Fibroblast of skin of scalp (primary cell): ENCODE measurements at regions not wholly inside any gene's neighbourhood (a gene's known extent, or its start where the extent isn't known, plus 50 kb on each side); places are given as distances from the start of the nearest gene placed in this dataset.

Experiments used
- DNase-seq: peaks from one replicate; pipeline ENCODE4 v3.0.0-alpha.2; 2013

DNA sequence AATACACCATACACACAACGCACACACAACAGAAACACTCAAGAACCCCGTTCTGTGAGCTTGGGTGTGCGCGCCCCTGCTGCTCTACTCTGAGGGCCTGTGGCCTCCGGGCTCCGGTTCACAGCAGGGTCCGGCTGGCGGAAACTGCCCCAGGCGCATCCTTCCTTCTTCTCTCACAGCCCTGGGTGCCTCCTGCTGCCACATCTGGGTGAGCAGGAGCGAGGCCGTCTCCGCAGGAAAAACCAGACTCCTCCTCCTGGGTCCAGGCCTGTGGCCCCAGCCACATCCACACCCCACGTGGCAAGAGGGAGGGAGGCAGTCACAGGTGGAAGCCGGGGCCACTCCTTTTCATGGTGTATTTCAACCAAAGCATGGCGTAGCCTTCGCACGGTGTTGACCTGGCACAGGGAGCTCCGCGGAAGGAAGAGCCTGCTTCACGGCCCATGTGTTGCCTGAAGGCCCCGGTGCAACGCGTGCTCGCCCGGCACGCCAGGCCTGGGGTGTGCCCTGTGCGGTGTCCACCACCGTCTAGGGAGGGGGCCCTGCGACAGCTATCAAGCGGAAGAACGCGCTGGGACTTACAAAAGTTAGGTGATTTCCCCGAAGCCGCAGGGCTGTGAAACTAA lies 1502.7 kb downstream of the TBC1D22A start:
- DNase-seq, result no peak

DNA sequence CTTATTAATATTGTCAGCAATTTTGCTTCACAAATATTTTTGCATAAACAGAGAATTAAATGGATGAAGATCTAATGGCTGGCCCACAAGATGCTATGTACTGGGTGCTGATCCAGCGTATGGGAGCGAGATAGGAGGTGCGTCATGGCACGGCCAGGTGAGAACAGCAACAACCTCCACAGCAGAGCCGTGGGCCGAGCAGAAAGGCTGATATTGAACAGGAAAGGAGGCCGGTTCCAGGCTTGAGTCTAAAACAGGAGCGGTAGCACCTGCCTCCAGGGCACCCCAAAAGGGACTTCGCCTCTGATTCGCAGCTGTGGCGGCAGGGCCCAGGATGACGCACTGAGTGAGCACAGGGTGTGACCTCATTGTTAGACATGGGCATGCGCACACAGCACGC lies 1502.1 kb downstream of the TBC1D22A start:
- DNase-seq, result no peak

DNA sequence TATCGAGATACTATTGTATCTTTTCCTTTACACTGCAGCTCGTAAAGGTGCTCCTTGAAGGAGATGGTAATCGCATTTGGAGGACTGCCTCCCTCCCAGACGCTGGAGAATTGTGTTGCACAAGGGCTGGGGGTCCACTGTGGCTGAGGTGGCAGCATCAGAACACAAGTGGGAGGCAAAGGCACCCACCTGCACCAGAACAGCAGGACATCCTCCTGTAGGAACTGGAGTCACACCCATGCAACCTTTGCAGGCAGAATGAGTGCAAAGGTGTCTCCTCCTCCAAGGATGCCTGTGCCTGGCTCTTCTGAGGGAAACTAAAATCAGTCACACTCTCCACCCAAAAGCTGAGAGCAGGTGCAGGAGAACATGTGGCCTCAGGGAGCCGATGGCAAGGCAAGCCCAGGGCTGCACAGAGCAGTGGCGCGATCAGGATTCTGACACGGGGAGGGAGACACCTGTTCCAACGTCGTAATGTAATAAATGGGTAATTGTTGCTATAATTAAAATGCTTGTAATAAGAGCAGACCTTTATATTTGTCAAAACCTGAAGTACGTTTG lies 1501.4 kb downstream of the TBC1D22A start:
- no peak for DNase-seq

DNA sequence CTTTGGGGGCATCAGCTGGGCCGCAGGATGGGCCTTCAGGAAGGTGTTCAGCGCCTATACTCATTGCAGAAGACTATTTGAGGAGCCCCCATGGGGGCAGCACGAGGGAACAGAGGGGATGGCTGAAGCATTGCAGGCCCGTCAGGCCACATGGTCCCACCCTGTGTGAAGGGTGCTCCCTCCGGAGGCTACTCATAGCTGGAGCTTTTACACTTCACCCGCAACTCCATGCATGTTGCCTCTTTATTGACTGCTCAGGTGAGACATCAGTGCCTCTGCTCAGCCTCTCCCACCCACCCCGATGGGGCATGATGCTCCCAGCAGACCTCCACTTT lies 1500.9 kb downstream of the TBC1D22A start:
- no peak for DNase-seq

DNA sequence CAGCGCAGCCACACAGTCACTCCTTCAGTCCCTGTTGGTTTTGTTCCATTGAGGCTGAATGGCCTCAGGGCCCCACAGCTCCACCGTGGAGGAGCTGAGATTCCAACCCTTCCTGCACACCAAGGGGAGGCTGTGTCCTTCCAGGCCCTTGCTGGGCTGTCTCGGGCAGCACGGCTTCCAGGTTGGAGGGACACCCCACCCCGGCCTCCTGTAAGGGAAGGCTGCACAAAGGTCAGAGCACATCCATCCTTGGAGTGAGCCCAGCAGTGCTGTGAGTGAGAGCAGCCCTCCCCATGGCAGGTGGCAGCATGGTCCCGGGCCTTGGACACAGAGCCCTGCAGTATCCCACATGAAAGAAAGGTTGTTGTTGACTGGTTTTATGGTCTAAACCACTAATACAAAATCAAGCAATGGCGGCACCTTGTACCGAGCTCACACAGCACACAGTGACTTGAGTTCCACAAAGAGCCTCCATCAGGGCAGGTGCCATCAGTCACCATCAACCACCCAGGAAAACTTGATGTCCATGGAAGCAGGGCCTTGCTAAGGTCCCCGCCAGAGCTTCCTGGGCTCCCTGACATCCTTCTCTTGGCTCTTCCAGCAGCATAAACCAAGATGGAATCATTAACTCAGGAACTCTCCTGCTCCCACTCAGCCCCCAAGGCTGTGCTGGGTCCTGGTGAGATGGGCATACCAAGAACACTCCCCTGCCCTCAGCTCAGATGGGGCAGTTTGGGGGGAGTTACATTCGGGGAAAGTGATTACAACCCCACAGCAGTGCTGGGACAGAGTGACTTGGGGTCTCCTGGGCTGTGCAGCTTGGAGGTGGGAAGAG lies 1500.4 kb downstream of the TBC1D22A start:
- DNase-seq, result no peak

DNA sequence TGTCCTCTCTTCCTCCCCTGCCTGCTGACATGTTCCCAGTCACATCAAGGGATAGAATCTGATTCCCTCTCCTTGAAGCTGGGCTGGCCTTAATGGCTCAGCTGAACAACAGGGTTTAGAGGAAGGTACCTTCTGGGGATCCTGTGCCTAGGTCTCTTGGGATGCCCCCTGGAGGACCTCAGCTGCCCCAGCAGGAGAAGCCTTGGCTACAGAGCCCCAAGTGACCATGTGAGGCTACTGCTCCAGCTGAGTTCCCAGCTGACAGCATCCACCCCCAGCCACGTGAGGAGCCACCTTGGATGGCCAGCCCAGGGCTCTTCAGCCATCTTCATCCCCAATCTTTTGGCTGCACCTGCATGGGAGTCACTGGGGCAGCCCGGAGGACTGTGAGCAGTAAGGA lies 1499.3 kb downstream of the TBC1D22A start:
- no peak for DNase-seq

DNA sequence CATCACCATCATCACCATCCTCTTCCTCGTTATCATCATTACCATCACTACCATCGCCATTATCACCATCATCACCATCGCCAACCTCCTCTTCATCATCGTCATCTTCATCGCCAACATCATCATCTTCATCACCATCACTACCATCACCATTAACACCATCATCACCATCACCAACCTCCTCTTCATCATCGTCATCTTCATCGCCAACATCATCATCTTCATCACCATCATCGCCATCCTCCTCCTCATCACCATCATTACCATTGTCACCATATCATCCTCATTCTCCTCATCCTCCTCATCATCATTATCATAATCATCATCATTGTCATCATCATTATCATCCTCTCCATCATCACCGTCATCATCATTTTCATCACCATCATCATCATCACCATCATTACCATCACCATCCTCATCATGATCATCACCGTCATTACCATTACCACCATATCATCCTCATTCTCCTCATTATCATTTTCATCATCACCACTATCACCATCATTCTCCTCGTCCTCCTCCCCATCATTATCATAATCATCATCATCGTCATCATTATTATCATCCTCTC lies 1498.7 kb downstream of the TBC1D22A start:
- no peak for DNase-seq

DNA sequence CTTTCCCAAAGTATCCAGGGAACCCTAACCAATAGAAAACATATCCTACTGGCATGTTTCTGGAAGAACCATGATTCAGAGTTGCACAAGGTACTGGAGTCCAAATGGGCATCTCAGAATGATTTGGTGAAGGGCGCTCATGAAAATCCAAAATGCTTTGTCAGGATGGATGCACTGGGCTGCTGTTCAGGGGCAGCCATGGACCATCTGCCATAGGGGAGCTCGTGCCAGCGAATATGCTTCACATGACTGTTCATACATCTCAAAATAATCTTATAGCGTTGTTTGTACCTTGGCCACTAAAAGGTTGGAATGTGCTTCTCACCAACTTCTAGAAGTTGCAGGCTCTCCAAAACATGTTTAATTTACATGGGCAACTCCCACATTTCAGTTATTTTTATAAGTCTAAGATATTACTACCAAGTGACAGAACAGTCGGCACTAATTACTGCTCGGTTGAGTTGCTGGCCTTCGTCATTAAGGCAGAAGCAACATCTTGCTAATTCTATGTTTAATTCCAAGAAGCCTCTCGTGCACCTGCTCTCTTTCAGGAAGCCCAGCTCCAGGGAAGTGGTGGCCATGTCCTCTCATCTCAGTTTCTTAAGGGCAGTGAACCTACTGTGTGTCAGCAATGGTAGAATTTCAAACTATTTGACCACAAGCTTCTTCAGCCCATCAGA lies 1497.7 kb downstream of the TBC1D22A start:
- no peak for DNase-seq

DNA sequence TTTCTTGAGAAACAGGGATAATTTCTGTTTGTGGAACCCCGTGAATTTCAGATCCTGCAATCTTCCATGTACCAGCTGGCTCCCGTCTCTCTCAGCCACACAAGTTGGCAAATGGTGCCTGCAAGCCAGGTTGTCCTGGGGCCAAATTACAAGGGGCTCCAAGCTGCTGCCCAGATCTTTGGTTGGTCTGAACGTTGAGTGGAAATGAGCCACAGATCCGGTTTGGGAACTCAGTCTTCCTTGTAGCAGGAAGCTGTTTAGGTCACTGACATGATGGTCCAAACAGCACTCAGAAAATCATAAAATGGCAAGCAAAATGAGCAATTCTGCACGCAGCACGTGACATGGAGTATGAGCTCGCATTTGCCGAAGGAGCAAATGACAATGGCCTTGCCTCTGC lies 1496.4 kb downstream of the TBC1D22A start:
- DNase-seq, result no peak

DNA sequence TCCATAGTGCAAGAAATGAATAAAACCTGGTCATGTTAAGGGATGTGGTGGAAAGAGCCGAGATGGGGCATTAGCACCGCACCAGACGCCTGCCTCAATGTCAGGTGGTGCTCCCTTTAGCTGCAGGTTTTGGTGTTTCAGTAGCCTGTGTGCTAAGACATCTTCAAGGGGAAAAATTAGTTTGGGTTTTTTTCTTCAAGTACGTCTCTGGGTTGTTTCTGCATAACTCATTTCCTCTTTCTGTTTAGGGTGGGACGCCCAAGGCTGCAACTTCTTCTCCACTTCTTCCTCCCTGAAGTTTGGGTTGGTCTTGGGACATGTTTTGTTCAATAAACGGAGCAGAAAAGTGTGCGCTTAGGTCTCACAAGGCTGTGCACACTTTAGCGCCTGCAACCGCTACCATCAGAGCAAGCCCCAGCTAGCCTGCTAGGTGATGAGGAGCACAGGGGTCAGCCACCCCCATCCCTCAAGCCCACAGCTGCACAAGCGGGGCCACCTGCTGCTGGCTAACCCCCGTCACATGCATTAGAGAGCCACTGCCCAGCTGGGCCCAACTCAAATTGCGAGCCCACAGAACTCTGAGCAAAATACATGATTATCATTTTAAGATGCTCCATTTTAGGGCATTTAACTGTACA lies 1495.7 kb downstream of the TBC1D22A start:
- no peak for DNase-seq

DNA sequence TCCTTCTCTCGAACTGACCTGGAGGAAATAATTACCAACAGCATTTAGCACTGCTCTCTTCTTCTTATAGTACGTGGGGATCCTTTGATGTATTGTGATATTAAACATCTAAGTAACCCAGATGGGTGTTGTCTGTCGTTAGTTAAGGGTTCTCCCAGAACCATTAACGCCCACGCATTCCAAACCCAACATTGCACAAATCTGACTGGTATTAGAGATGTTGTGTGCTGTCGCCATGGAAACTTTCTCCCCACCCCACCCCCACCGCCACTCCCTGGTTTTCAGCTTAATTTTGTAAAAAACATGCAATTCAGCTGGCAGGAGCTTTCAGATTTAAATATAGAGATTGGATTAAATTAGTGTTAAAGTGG lies 1495.2 kb downstream of the TBC1D22A start:
- DNase-seq, result no peak

DNA sequence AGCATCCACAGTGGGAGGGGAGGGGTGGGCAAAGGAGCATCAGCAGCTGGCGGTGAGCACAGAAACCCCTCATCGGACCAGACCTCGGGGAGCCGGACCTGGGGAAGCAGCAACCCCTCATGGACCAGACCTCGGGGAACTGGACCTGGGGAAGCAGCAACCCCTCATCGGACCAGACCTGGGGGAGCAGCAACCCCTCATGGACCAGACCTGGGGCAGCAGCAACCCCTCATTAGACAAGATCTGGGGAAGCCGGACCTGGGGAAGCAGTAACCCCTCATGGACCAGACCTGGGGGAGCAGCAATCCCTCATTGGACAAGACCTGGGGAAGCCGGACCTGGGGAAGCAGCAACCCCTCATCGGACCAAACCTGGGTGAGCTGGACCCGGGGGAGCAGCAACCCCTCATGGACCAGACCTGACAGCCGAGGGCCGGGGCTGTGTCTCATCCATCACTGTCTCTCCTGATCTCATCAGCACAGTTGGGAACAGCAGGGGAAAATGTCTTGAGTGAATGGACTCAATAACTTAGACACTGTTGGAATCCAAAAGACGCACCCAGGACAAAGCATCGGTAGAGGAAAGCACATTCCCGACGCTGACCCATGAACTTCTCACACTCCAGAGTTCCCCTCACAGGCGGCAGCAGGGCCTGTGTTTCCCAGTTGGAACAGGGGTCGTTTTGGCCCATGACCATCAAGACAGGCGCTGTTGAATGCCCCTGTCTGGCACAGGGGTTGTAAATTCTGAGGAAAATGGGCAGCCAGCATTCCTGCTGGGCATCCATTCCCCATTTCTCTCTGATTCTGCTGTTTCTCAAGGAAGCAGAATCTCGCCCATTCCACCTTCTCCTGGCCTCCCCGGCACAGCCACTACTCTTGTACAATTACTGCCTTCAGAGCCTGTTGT lies 1494.6 kb downstream of the TBC1D22A start:
- no peak for DNase-seq

DNA sequence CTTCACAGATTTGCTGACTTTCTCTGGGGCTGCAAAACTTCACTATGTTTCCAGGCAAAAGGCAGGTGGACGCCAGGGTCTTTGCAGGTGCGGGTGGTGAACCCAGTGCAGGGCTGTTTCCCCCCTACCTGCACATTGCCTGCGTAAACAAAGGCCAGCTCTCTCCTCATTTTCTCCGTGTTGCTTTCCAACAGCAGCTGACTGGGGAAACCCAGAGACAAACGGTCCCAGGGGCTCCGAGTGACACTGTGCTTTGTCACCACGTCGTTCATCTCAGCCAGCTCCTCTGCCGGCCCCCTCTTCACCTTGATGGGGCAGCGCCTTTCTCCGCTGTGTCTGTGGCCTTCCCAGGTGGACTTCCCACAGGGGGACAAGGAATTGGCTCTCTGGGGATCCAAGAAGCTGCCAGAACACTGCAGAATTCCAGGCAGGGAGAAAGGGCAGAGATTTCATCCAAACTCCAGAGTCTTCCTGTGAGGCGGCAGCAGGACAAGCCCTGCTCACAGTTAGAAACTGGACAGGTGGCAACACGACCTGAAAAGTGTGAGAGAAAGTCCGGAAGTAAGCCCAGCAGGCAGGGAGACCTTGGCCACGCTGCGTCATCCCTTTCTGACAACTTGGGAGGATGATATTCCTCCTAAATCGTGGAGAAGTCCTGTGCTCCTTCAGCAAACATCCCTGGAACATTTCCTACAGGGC lies 1493.7 kb downstream of the TBC1D22A start:
- no peak for DNase-seq

DNA sequence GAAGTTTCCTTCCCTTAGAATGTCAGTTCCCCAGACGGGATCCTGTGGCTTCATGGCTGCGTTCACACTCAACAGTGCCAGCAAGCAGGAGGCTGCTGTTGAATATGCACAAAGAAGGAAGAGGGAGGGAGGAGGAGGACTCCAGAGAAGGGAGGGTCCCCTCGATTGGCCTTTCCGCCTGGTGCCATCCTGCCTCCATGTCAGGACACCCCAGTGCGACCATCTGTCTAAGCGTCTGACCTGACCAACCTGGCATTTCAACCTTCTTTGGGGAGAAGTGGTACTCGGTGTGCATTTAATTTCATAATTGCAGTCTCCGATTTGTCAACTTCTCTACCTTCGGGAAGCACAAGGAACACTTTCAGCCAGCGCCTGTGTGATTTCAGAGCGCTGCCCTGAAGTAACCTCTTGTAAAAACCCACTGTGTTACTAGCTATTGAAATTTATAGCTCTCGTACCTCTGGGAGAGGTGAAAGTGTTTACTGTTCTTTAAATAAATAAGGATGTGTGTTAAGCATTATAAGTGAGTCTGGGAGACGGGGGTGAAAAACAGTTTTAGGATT lies 1491.9 kb downstream of the TBC1D22A start:
- DNase-seq, result no peak

DNA sequence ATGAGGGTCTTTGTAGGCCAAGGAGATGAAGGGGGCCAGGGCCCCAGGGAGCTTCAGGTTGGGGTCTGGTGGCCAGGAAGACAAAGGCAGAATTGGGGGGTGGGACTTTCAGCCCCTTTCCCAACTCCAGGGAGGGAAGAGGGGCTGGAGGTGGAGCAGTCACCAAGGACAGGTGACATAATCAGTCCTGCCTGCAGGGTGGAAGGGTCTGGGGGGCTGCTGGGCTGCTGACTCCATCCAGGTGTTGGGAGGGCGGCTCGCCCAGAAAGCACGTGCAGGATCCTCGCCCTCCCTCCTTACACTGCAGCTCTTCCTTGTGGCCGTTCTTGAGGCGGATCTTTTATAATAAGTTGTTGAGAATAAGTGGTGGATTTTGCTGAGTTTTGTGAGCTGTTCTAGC lies 1491.1 kb downstream of the TBC1D22A start:
- DNase-seq, result no peak

DNA sequence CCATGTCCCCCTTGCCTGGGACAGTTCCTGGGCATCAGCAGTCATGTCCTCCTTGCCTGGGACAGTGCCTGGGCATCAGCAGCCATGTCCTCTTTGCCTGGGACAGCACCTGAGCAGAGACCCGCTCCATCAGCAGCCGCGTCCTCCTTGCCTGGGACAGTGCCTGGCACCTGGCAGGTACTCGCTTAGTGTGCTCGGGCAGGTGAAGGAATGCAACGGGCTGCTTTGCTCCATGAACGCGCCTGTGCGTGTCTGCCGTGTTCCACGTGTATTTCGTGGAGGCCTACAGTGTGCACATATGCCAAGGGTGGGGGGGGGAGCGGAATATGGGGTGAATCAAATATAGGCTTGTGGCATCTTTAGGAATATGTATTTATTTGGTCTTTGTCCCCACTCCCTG lies 1490.7 kb downstream of the TBC1D22A start:
- no peak for DNase-seq

DNA sequence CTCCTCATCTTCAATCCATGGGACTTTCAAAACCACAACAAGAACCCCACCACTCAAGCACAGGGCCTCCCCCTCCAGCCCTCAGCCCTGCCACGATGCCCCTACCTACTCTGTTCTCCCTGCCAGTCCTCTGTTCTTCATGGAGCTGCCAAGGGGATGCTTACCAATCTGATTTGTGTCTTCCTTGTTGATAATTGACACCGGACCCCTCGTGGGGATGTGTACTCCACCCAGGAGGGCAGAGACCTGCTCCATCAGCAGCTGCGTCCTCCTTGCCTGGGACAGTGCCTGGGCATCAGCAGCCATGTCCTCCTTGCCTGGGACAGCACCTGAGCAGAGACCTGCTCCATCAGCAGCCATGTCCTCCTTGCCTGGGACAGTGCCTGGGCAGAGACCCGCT lies 1489.2 kb downstream of the TBC1D22A start:
- DNase-seq, result no peak

DNA sequence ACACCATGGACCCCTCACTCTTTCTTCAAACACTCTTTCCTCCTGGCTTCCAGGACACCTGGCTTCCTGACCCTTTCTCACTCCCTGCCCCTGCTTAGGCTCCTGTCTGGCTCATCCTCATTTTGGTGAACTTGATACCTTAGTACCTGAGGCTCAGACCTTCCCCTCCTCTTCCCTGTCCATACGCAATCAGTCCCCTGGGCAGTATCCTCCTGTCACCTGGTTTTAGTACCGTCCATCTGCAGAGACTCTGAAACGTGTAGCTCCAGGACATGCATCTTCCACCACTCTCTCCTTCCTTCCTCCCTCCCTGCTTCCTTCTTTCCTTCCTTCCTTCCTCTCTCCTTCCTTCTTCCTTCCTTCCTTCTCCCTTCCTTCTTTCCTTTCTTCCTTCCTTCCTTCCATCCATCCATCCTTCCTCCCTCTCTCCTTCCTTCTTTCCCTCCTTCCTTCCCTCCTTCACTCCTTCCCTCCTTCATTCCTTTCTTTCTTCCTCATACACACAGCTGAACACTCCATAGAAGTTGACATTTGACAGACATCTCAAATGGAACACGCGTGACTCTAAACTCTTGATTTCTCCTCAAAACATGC lies 1488.6 kb downstream of the TBC1D22A start:
- DNase-seq, result no peak

DNA sequence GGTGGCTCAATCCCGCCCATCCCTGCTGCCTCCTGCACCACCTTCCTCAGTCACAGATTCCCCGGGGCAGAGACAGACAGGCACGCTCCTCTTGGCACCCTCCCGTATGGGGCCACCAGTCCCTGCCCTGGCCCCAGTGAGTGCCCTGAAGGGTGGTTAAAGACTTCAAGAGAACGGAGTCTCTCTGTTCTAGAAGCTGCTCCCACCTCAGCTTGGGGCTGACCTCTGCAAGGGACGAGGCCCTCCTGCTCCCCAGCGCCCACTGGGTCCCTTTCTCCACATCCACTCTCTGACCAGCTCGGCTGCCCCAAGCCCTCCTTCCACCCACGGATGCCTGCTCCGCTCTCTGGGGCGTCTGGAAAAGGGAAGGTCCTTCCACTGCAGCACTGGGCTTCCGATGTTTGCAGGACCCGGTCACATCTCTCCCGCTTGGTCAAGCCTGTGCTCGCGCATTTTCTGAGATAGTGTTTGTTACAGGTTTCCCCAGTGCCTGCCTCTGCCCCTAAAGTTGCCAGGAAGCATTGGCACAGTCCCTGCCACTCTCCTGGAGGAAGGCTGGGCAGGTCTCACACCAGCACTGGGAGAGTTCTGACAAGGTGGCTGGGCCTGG lies 1487.9 kb downstream of the TBC1D22A start:
- no peak for DNase-seq
